ENCODE measurements at regions not wholly inside any gene's neighbourhood (a gene's known extent, or its start where the extent isn't known, plus 50 kb on each side); places are given as distances from the start of the nearest gene placed in this dataset.

- Histone ChIP-seq H3K36me3 (no peaks in the 10 kb centered on the region), H3K4me1 (no peaks in the 10 kb centered on the region), H3K27ac (no peak overlapping the region), H3K9me3 (peaks cover 0 to 11% (median 0%) of the 10 kb centered on the region in 3 donors), H3K4me3 (no peak overlapping the region), H3K27me3 (peaks cover 46% of the 10 kb centered on the region)
- ATAC-seq = no peak
- TF ChIP-seq POLR2AphosphoS5 (IDR thresholded peaks at IDR 0.05) (no peak), CTCF (IDR thresholded peaks at IDR 0.05) (no peak), EP300 (IDR thresholded peaks at IDR 0.05) (no peak), POLR2A (IDR thresholded peaks at IDR 0.05) (no peak)
- WGBS, 2 donors (ENCODE audit: low coverage in 1 of 2) = 92% methylated on average over 5 of the region's 10 CpGs; no CpG with 5 or more reads in 1 of the 2 donors
These were observed 82.7 kb upstream of the PFKP start for GRCh38 chr10:2984682-2985081.

- H3K4me3 ChIP-seq = no peak overlapping the region
- no peaks in the 10 kb centered on the region for H3K36me3 ChIP-seq
- no peaks in the 10 kb centered on the region for H3K4me1 ChIP-seq
- H3K27me3 ChIP-seq = peaks cover 27% of the 10 kb centered on the region
- no peak overlapping the region for H3K27ac ChIP-seq
- H3K9me3 ChIP-seq = no peaks in the 10 kb centered on the region
- TF ChIP-seq POLR2A (IDR thresholded peaks at IDR 0.05) (no peak), CTCF (IDR thresholded peaks at IDR 0.05) (no peak), POLR2AphosphoS5 (IDR thresholded peaks at IDR 0.05) (no peak), EP300 (IDR thresholded peaks at IDR 0.05) (no peak)
- WGBS, 2 donors (ENCODE audit: low coverage in 1 of 2) = 83% methylated on average over 2 to 7 of the region's 7 CpGs
- no peak for ATAC-seq
These were observed 85.2 kb upstream of the PFKP start for GRCh38 chr10:2982146-2982545.

- Histone ChIP-seq H3K9me3 (no peaks in the 10 kb centered on the region), H3K36me3 (no peaks in the 10 kb centered on the region), H3K27me3 (peaks cover 19% of the 10 kb centered on the region), H3K4me1 (no peaks in the 10 kb centered on the region), H3K27ac (no peak overlapping the region), H3K4me3 (no peak overlapping the region)
- no peak for TF ChIP-seq EP300 (IDR thresholded peaks at IDR 0.05)
- no peak for TF ChIP-seq POLR2A (IDR thresholded peaks at IDR 0.05)
- TF ChIP-seq CTCF (IDR thresholded peaks at IDR 0.05) = no peak
- no peak for TF ChIP-seq POLR2AphosphoS5 (IDR thresholded peaks at IDR 0.05)
- no peak for ATAC-seq
- 91% methylated on average over 4 to 13 of the region's 19 CpGs for WGBS, 2 donors (ENCODE audit: low coverage in 1 of 2)
These were observed 86.0 kb upstream of the PFKP start for GRCh38 chr10:2981361-2981801.

- Histone ChIP-seq H3K27ac (no peak overlapping the region), H3K27me3 (peaks cover 16% of the 10 kb centered on the region), H3K9me3 (no peaks in the 10 kb centered on the region), H3K4me3 (no peak overlapping the region), H3K4me1 (no peaks in the 10 kb centered on the region), H3K36me3 (no peaks in the 10 kb centered on the region)
- TF ChIP-seq EP300 (IDR thresholded peaks at IDR 0.05) (no peak), CTCF (IDR thresholded peaks at IDR 0.05) (no peak), POLR2AphosphoS5 (IDR thresholded peaks at IDR 0.05) (no peak), POLR2A (IDR thresholded peaks at IDR 0.05) (no peak)
- ATAC-seq = no peak
- WGBS, 2 donors (ENCODE audit: low coverage in 1 of 2) = 71 to 83% methylated on average over 1 to 10 of the region's 10 CpGs
These were observed 86.5 kb upstream of the PFKP start for GRCh38 chr10:2980791-2981360.

- H3K27me3 ChIP-seq = peaks cover 9% of the 10 kb centered on the region
- no peaks in the 10 kb centered on the region for H3K4me1 ChIP-seq
- no peak overlapping the region for H3K27ac ChIP-seq
- 75 to 83% methylated on average over 3 to 4 of the region's 5 CpGs for WGBS, 2 donors (ENCODE audit: low coverage in 1 of 2)
- TF ChIP-seq CTCF (IDR thresholded peaks at IDR 0.05) (no peak), POLR2A (IDR thresholded peaks at IDR 0.05) (no peak), POLR2AphosphoS5 (IDR thresholded peaks at IDR 0.05) (no peak), EP300 (IDR thresholded peaks at IDR 0.05) (no peak)
- no peak for ATAC-seq
- H3K9me3 ChIP-seq = no peaks in the 10 kb centered on the region
- no peaks in the 10 kb centered on the region for H3K36me3 ChIP-seq
- H3K4me3 ChIP-seq = no peak overlapping the region
These were observed 87.2 kb upstream of the PFKP start for GRCh38 chr10:2980116-2980515.
